Inflammatory macrophage treated with lipopolysaccharide for 1 hour (primary cell): ENCODE measurements at regions not wholly inside any gene's neighbourhood (a gene's known extent, or its start where the extent isn't known, plus 50 kb on each side); places are given as distances from the start of the nearest gene placed in this dataset.
"Not testable (repeated sequence)": the region's sequence is repeated elsewhere in the genome, so short reads cannot be mapped to it uniquely, and the experiment has no call there.

Experiments used
- DNase-seq, 2 donors: peaks; one replicate each; pipeline ENCODE4 v3.0.0-alpha.2; 2020 to 2022

DNA sequence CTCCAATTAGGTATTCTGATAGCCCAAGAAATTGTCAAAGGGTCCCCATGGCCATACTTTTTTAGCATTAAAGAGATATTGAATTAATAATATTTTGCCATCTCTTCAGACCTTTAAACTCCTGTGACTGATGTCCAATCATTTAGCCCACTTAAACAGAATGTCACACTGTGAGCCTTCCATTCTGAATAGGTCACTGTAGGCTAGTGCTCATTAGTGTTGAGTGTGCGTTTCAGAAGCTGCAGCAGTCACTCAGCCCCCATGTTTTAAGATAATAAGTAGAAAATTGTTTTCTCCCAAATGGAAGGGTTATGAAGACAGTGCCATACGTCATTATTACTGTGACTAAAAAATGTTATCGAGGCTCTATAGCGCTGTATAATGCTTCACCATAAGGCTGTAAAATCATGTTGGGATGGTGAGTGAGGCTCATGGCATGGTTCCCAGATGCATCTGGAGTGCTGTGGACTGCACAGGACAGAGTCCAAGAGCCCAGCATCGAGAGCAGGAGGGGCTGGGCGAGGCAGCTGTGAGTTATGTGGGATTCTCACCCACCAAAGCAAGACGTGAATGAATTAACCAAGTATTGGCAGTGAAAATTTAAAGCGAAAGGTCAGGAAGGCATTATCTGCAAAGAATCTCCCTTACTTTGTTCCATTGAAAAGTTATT lies 2112.9 kb upstream of the WWC1 start:
- no peak for DNase-seq

- DNase-seq = no peak
Measured at GRCh38 chr5:166185185-166185584, 2106.3 kb upstream of the WWC1 start.

GRCh38 chr5:166188501-166189325 lies 2102.7 kb upstream of the WWC1 start:
- DNase-seq = no peak

- no peak for DNase-seq
Measured at GRCh38 chr5:166192696-166193095, 2098.7 kb upstream of the WWC1 start.

- DNase-seq = no peak
Measured at GRCh38 chr5:166195981-166196380, 2095.5 kb upstream of the WWC1 start.

GRCh38 chr5:166200532-166200931 lies 2090.9 kb upstream of the WWC1 start:
- DNase-seq = no peak

- no peak for DNase-seq
Measured at GRCh38 chr5:166211640-166212039, 2079.8 kb upstream of the WWC1 start.

- DNase-seq = no peak
Measured at GRCh38 chr5:166236327-166236726, 2055.1 kb upstream of the WWC1 start.

- no peak for DNase-seq
Measured at GRCh38 chr5:166240705-166241104, 2050.7 kb upstream of the WWC1 start.

- no peak for DNase-seq
Measured at GRCh38 chr5:166245556-166245955, 2045.9 kb upstream of the WWC1 start.

- no peak for DNase-seq
Measured at GRCh38 chr5:166251786-166252185, 2039.7 kb upstream of the WWC1 start.

GRCh38 chr5:166257661-166258060 lies 2033.8 kb upstream of the WWC1 start:
- DNase-seq = no peak

DNA sequence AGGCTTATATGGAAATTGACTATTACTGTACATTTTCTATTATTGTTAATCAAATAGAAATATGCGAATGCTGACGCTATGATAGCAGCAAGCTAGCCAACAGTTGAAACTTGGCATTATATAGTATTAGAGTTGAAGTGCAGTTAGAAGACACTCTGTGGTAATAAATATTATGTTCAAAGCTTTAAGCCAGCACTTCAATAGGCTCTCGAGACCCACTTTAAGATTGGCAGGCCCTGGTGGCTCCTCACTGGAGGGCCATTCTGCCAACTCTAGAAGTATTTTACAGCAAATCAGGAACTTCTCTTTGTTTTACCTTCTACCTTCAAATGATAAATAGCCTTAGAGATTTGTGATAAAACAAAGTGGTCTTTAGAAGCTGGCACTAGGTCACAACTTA lies 2029.0 kb upstream of the WWC1 start:
- no peak for DNase-seq

- DNase-seq = no peak
Measured at GRCh38 chr5:166267907-166268306, 2023.5 kb upstream of the WWC1 start.

DNA sequence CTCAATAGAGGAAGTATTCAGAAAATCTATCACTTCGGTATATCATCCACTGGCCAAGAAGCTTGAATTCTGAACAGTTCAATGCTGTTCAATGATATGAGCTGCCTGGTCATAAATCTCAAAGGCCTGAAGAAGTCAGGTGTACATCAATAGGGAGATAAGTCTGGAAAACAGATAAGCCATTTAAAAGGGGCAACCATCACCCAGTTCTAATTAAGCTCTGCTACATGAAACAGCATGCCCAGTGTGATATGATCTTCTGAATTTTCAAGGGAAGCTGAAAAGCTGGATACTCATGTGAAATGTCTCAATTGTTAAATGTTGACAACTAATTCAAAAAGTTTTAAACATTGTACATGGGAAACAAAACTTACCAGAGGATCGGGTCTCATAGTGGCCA lies 2020.7 kb upstream of the WWC1 start:
- DNase-seq = no peak

DNA sequence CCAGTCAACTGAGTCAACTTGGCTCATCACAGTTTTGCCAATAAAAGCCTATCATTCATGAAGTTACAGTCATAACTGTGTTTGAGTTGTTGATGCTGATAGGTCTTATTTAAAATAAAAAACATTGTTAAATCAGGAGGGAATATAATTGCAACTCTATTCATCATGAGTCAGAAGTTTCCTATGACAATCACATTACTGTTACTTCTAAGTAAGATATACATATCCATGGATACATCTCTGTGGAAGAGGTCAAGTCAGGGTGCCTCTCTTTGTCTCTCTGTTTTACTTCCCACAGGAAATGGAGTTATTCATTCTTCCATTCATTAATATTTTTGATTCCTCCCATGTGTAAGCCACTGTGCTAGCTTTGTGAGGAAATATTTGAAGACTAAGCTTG lies 2015.4 kb upstream of the WWC1 start:
- no peak for DNase-seq

DNA sequence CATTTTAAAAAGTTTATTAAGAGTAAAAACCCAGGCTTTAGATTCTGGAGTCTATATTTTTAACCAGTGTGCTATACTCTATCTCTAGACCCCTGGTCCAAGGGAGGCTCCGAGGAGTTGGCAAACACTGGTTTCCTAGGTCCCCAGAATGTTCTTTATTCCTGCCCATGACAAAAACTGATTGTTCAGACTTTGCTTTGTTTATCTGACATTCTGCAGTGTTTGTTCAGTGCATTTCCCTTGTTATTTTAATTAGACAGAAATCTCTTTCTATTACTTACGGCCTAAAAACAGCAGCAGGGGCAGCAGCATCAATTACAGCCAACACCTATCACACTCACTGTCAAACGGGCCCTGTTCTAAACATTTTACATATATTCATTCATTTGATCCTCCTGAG lies 2011.6 kb upstream of the WWC1 start:
- no peak for DNase-seq

- DNase-seq = no peak
Measured at GRCh38 chr5:166281433-166281832, 2010.0 kb upstream of the WWC1 start.

- DNase-seq = no peak
Measured at GRCh38 chr5:166282939-166283338, 2008.5 kb upstream of the WWC1 start.

DNA sequence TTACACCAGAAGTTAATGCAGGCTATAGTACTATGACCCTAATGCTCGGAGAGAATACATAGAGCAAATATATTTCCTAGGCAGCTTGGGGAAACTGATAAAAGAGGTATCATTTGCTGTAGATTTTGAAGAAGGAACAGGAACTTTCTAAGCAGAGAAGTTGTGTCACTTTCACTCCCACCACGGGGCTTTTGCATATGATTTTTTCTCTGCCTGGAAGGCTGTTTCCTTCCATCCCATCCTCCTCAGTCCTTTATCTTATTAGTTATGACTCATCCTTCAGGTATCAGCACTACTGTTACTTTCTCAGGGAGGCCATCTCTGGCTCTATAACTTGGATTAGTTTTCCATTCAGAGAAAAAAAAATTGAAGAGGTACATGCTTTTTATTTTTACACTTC lies 2006.1 kb upstream of the WWC1 start:
- DNase-seq = no peak

GRCh38 chr5:166286832-166287231 lies 2004.6 kb upstream of the WWC1 start:
- DNase-seq = no peak

DNA sequence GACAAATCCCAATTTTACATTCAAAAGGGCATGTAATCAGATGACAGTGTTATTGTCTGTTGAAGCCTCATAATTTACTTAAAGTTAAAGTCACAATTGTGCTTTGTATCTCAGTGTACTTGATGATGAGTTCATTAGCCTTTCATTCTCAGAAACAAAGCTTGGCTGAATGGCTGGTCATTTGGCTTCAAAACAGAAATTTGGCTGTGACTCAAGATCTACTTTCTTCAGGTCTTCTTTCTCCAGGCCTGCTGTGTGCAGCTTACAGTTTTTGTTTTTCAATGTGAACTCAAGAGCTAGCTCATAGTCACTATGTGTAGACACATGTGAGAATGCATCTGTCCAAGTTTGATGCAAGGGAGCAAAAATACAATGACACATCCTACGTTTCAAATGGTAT lies 2003.6 kb upstream of the WWC1 start:
- no peak for DNase-seq

- not testable (repeated sequence) for DNase-seq
Measured at GRCh38 chr5:166291800-166292199, 1999.6 kb upstream of the WWC1 start.

GRCh38 chr5:166293892-166294291 lies 1997.6 kb upstream of the WWC1 start:
- no peak for DNase-seq

DNA sequence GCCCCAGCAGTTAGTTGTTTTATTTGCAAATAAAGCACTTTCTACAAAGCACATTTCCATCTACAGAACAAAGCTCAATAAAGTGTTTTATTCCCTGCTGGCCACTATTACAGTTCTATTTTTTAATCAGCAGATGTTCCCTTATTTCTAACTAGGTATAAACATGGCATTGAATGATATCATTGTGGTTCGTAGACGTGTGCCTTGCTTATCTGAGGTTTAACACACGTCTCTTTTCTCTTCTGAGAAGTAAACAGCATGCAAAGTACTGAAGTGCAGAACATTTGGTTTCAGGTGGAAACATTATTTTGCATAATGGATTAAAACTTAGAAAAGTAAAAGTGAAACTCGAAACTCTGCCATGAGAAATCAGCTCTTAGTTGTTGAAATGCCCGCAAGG lies 1989.3 kb upstream of the WWC1 start:
- no peak for DNase-seq
